ENCODE measurements at regions not wholly inside any gene's neighbourhood (a gene's known extent, or its start where the extent isn't known, plus 50 kb on each side); places are given as distances from the start of the nearest gene placed in this dataset.

- TF ChIP-seq HBP1 (CRISPR knock-in tag; IDR thresholded peaks at IDR 0.05), result no peak
Observed at GRCh38 chr9:103988821-103989220, 105.3 kb upstream of the SMC2 start (continued).

GRCh38 chr9:103990311-103990710 lies 103.8 kb upstream of the SMC2 start:
- no peak for TF ChIP-seq GABPB2 (CRISPR knock-in tag; conservative IDR thresholded peaks at IDR 0.05)
- TF ChIP-seq THRA (IDR thresholded peaks at IDR 0.05), result no peak
- no peak for TF ChIP-seq NR2C2 (CRISPR knock-in tag; IDR thresholded peaks at IDR 0.05)
- no peak for TF ChIP-seq NR2C2 (tag; IDR thresholded peaks at IDR 0.05)
- TF ChIP-seq ZNF232 (CRISPR knock-in tag; IDR thresholded peaks at IDR 0.05), result no peak
- no peaks in the 10 kb centered on the region for H4K20me1 ChIP-seq (replicated peaks; ENCODE audit: control insufficient read depth, insufficient read depth, low read length)
- H3K4me2 ChIP-seq (ENCODE audit: insufficient read depth, low read length), result no peak overlapping the region
- BruUV-seq (replicated peaks), result no TSS peak
- no peak overlapping the region for H3K27ac ChIP-seq (ENCODE audit: extremely low read depth, low read depth, low read length)
- H3K79me2 ChIP-seq (ENCODE audit: control insufficient read depth, insufficient read depth, low read length), result no peaks in the 10 kb centered on the region
- H3K9me1 ChIP-seq (ENCODE audit: control insufficient read depth, insufficient read depth, low read length), result no peaks in the 10 kb centered on the region
- H3K9ac ChIP-seq (ENCODE audit: insufficient read depth in 1 of 2, low read depth in 2 of 2, low read length in 2 of 2), result no peak overlapping the region
- no peak overlapping the region for H2AFZ ChIP-seq (ENCODE audit: low read depth, low read length)
- ChIA-PET CTCF (ENCODE audit: low intra/inter-chr PET ratio) (no interaction called here), POLR2A (no interaction called here)
- H3K9me3 ChIP-seq (replicated peaks; ENCODE audit: control insufficient read depth, insufficient read depth, low read depth, low read length), result no peaks in the 10 kb centered on the region
- 0% methylated on average over 2 of the region's 2 CpGs for WGBS (ENCODE audit: insufficient coverage, low coverage, missing lambda C conversion rate)
- in situ Hi-C loops (cut with MboI), result no loop called here
- no peaks in the 10 kb centered on the region for H3K4me1 ChIP-seq (replicated peaks in 1 of 2; ENCODE audit: control insufficient read depth in 2 of 2, insufficient read depth in 2 of 2, low read length in 2 of 2)
- H3K4me3 ChIP-seq, result no peak overlapping the region
- FAIRE-seq (no peak), DNase-seq (ENCODE audit: extremely low read depth in 1 of 4, low spot score in 3 of 4) (no peak), ATAC-seq (no peak)
- no peaks in the 10 kb centered on the region for H3K27me3 ChIP-seq (ENCODE audit: control insufficient read depth in 2 of 2, insufficient read depth in 2 of 2, low read length in 2 of 2)
- intact Hi-C loops (cut with micrococcal nuclease), result no loop called here
- H3K36me3 ChIP-seq (ENCODE audit: control insufficient read depth, insufficient read depth, low read length), result no peaks in the 10 kb centered on the region
